ENCODE measurements at regions not wholly inside any gene's neighbourhood (a gene's known extent, or its start where the extent isn't known, plus 50 kb on each side); places are given as distances from the start of the nearest gene placed in this dataset.

GRCh38 chr12:114916541-114916940 is 232.6 kb upstream of the TBX3 start:
- no peak for TF ChIP-seq CEBPB (IDR thresholded peaks at IDR 0.05)
- TF ChIP-seq, protein P1, sequence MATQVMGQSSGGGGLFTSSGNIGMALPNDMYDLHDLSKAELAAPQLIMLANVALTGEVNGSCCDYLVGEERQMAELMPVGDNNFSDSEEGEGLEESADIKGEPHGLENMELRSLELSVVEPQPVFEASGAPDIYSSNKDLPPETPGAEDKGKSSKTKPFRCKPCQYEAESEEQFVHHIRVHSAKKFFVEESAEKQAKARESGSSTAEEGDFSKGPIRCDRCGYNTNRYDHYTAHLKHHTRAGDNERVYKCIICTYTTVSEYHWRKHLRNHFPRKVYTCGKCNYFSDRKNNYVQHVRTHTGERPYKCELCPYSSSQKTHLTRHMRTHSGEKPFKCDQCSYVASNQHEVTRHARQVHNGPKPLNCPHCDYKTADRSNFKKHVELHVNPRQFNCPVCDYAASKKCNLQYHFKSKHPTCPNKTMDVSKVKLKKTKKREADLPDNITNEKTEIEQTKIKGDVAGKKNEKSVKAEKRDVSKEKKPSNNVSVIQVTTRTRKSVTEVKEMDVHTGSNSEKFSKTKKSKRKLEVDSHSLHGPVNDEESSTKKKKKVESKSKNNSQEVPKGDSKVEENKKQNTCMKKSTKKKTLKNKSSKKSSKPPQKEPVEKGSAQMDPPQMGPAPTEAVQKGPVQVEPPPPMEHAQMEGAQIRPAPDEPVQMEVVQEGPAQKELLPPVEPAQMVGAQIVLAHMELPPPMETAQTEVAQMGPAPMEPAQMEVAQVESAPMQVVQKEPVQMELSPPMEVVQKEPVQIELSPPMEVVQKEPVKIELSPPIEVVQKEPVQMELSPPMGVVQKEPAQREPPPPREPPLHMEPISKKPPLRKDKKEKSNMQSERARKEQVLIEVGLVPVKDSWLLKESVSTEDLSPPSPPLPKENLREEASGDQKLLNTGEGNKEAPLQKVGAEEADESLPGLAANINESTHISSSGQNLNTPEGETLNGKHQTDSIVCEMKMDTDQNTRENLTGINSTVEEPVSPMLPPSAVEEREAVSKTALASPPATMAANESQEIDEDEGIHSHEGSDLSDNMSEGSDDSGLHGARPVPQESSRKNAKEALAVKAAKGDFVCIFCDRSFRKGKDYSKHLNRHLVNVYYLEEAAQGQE (IDR thresholded peaks at IDR 0.05; ENCODE audit: low read depth): no peak
- TF ChIP-seq MAX (IDR thresholded peaks at IDR 0.05): no peak
- TF ChIP-seq, protein P2, sequence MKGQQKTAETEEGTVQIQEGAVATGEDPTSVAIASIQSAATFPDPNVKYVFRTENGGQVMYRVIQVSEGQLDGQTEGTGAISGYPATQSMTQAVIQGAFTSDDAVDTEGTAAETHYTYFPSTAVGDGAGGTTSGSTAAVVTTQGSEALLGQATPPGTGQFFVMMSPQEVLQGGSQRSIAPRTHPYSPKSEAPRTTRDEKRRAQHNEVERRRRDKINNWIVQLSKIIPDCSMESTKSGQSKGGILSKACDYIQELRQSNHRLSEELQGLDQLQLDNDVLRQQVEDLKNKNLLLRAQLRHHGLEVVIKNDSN (IDR thresholded peaks at IDR 0.05): no peak
- no peak for TF ChIP-seq EGR1 (IDR thresholded peaks at IDR 0.05)
- TF ChIP-seq EP300 (IDR thresholded peaks at IDR 0.05; ENCODE audit: borderline replicate concordance): no peak
- no peak for TF ChIP-seq NFIC (IDR thresholded peaks at IDR 0.05)
- TF ChIP-seq RAD21 (IDR thresholded peaks at IDR 0.05; ENCODE audit: low read depth): no peak
- no peak for TF ChIP-seq TAF1 (IDR thresholded peaks at IDR 0.05; ENCODE audit: low read depth)

- no peak for TF ChIP-seq NFIC (IDR thresholded peaks at IDR 0.05)
- TF ChIP-seq, protein P2 (IDR thresholded peaks at IDR 0.05): no peak
- no peak for TF ChIP-seq CEBPB (IDR thresholded peaks at IDR 0.05)
- no peak for TF ChIP-seq ZBTB7A (IDR thresholded peaks at IDR 0.05; ENCODE audit: low read depth)
- TF ChIP-seq TAF1 (IDR thresholded peaks at IDR 0.05; ENCODE audit: low read depth): no peak
- no peak for TF ChIP-seq TEAD4 (IDR thresholded peaks at IDR 0.05)
- TF ChIP-seq EGR1 (IDR thresholded peaks at IDR 0.05): no peak
- TF ChIP-seq RAD21 (IDR thresholded peaks at IDR 0.05; ENCODE audit: low read depth): no peak
- no peak for TF ChIP-seq EP300 (IDR thresholded peaks at IDR 0.05; ENCODE audit: borderline replicate concordance)
- no peak for TF ChIP-seq TCF12 (IDR thresholded peaks at IDR 0.05; ENCODE audit: low read depth)
- no peak for TF ChIP-seq CREB1 (IDR thresholded peaks at IDR 0.05; ENCODE audit: low read depth)
These were observed 232.1 kb upstream of the TBX3 start for GRCh38 chr12:114916124-114916523.

DNA sequence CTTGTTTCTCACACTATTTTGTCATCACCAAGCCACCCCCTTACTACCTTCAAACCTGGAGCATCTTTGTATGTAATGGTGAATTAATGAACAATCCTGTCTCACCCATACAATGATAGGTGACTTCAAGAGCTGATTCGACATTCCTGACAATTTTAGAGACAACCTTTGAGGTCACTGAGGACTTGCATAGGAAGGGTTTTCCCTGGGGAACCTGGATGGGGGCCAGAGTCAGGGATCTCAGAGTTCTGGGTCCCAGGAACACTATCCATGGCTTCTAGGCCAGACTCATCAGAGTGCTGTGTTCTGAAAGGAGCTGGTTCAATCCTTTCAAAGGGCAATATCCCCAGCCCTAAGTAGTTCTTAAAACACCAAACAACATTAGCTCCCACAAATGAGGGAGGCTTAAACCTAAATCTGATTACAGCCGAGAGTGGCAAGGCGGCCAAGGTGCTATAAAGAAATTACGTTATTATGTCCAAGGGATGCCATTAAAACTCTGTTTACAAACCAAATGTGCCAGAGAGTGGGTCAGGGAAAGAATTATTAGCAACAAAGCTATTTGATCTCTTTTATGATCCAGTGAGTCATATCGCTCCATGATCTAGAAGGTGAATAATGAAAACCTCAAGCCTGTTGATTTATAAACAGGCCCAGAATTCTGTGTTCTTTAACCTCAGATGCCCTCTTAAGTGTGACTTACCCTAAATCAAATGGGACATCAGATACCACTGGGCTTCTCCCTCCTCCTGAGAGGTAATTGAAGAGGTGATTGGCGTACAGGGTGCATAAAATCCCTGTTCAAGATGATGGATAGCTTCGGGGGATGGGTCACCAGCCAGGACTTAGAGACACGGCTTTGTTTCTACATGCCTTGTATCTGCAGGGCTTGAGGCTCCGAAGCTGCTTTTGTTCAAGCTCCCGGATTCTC is 230.2 kb upstream of the TBX3 start:
- no peak for TF ChIP-seq ZBTB7A (IDR thresholded peaks at IDR 0.05; ENCODE audit: low read depth)
- TF ChIP-seq EGR1 (IDR thresholded peaks at IDR 0.05): no peak
- TF ChIP-seq NFIC (IDR thresholded peaks at IDR 0.05): no peak
- TF ChIP-seq, protein P2 (IDR thresholded peaks at IDR 0.05): no peak
- TF ChIP-seq CREB1 (IDR thresholded peaks at IDR 0.05; ENCODE audit: low read depth): no peak
- no peak for TF ChIP-seq TAF1 (IDR thresholded peaks at IDR 0.05; ENCODE audit: low read depth)
- TF ChIP-seq CEBPB (IDR thresholded peaks at IDR 0.05): no peak
- TF ChIP-seq RAD21 (IDR thresholded peaks at IDR 0.05; ENCODE audit: low read depth): no peak
- TF ChIP-seq, protein P1 (IDR thresholded peaks at IDR 0.05; ENCODE audit: low read depth): no peak
- TF ChIP-seq TCF12 (IDR thresholded peaks at IDR 0.05; ENCODE audit: low read depth): no peak
- TF ChIP-seq TEAD4 (IDR thresholded peaks at IDR 0.05): no peak
- no peak for TF ChIP-seq YY1 (IDR thresholded peaks at IDR 0.05; ENCODE audit: low read depth)
- TF ChIP-seq MAX (IDR thresholded peaks at IDR 0.05): no peak
- TF ChIP-seq EP300 (IDR thresholded peaks at IDR 0.05; ENCODE audit: borderline replicate concordance): no peak
- TF ChIP-seq FOXM1 (IDR thresholded peaks at IDR 0.05; ENCODE audit: borderline replicate concordance, low read depth): no peak

DNA sequence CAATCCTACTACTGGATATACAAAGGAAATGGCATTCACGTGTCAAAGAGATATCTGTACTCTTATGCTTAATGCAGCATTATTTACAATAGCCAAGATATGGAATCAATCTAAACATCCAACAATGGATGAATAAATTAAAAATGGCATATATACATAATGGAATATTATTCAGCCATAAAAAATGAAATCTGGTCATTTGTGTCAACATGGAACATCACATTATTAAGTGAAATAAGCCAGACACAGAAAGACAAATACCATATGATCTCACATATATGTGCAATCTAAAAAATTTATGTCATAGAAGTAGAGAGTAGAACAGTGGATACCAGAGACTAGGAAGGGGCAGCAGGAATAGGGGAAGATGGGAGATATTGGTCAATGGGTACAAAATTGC is 228.8 kb upstream of the TBX3 start:
- TF ChIP-seq, protein P2 (IDR thresholded peaks at IDR 0.05): no peak
- TF ChIP-seq FOXM1 (IDR thresholded peaks at IDR 0.05; ENCODE audit: borderline replicate concordance, low read depth) (no peak), RAD21 (IDR thresholded peaks at IDR 0.05; ENCODE audit: low read depth) (no peak), ZBTB7A (IDR thresholded peaks at IDR 0.05; ENCODE audit: low read depth) (no peak), MAX (IDR thresholded peaks at IDR 0.05) (no peak)
